ENCODE measurements at regions not wholly inside any gene's neighbourhood (a gene's known extent, or its start where the extent isn't known, plus 50 kb on each side); places are given as distances from the start of the nearest gene placed in this dataset.

DNA sequence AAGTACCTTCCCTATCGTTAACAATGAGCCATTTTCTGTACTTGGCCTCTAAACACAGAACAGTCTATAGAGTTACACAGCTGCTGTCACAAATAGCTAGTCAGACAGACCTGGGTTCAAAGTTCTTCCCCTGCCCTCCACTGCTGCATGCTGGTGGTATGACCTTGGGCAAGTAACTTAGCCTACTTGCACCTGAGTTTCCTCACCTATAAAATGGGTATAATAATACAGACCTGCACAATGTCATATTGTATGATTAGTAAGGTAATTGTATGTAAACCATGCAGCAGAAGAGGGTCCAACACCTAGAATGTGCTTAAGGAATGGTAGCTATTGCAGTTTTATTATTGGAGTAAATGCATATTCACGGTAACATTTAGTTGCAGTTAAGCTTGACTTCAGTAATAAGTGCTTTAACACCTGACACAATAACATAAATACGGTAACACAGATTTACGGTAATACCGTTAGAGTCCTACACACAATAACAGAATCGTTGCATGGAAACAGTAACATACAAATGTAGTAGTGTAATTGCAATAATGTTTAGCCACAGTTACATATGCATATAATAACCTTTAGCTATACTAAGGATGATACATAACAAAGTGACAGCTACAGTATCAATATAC lies 193.3 kb upstream of the CSF3R start:
- DNase-seq (ENCODE audit: low read depth): no peak

DNA sequence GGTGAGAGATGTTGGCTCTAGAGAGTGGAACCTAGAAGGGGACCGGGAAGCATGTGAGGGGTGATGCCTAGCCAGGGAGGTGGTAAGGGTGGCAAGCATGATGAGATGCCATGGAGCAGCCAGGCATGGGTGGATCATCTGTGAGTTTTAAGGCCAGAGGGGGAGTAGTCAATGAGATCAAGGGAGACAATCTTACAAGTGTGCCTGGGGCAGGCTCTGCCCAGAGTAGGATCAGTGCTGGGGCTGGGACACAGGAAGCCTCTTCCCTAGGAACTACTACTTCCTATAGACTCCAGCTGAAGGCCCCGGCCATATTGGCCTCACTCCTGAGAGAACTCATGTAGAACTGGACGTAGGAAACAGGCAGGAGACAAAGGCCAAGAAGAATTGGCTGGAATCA lies 192.4 kb upstream of the CSF3R start:
- no peak for DNase-seq (ENCODE audit: low read depth)

DNA sequence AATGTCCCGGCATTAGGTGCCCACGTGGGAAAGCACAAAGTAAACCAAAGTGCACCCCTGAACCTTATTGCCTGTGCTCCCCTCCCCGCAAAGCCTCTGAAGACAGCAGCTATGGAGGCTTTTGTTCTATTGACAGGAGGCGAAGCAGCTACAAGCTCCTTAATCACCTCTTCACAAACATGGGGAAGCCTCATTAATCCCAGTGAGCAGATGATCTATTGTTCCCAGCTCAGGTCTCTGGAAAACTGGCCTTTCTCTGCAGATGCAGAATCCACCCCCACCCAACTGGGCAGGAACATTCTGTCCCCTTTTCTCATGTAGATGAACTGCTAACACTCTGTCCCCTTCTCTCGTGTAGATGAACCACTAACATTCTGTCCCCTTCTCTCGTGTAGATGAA lies 190.5 kb upstream of the CSF3R start:
- no peak for DNase-seq (ENCODE audit: low read depth)

DNA sequence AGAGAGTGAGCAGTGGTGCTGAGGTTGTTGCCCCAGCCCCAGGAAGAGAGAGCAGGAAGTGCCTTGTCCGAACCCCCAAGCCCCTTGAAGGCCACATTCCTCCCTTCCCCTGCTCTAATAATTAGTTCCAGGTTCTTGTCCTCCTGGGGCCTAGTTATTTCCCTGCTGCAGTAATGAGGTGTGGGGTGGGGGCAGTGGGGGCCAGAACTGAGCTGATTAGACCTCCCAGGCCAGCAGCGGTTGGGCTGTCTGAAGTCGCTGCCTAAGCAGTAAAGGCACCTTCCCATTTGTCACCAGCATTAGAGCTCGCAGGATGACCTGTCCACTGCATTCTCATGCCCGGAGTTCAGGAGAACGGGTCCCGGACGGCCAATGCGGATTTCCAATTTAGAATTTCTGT lies 186.5 kb upstream of the CSF3R start:
- DNase-seq (ENCODE audit: low read depth): no peak

DNA sequence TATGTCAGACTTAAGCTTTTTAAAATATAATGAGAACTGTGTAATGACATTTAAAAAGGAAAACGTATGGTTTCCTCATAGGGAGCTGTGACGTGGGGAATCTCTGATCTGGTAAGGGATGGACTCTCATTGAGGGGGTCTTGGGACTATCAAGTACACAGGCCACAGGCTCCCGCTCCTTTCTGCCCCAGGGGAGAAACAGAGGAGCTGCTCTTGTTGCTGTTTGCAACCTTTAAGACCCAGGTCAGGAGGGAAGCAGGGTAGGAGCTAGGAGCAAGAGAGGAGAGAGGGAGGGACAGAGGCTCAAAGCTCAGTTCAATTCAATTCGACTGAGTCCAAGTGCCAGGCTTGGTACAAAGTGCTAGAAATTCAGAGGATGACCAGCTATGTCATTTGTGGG lies 185.1 kb upstream of the CSF3R start:
- no peak for DNase-seq (ENCODE audit: low read depth)

DNA sequence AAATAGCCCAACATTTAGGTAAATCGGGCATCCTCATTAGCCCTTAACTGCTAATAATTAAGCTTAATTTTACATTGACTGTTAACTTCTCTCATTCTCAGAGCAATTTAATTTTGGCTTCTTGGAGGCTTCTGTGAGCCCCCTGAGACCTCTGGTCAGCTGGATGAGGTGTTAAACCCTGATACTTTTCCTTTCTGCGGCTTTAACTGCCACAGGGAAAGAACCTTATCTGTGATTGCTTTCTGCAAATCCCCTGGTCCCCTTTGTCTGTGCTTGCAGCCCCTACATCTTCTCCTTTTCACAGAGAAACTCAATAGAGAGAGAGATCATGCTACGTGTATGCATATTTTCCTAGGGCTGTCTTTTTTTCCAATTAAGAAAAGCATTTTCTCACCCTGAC lies 184.5 kb upstream of the CSF3R start:
- DNase-seq (ENCODE audit: low read depth): no peak

DNA sequence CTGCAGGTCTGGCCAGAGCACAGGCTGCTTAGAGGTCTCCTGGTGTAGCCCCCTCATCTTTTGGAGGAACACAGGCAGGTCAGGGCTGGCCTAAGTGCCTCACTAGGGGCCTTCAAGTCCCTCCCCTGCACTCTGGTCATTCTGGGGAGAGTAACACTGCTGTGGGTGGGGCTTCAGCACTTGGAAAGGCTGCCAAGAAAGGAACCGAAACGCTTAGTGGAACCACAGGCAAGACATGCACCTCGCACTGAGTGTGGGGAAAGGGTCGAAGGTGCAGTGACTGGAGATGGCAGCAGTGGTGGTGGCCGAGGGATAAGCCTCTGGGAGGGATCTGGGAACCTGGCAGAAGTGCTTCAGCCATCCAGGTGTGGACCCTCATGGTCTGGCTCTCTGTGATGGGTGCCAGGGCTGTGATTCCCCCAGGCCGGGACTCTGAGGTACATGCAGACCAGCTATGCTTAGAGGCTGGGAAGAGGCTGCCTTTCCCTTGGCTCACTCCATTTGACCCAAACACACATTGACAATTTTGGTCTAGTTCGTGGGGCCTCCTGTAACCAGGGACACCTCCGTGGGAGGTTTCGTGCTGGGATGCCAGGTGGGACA lies 182.9 kb upstream of the CSF3R start:
- no peak for DNase-seq (ENCODE audit: low read depth)

DNA sequence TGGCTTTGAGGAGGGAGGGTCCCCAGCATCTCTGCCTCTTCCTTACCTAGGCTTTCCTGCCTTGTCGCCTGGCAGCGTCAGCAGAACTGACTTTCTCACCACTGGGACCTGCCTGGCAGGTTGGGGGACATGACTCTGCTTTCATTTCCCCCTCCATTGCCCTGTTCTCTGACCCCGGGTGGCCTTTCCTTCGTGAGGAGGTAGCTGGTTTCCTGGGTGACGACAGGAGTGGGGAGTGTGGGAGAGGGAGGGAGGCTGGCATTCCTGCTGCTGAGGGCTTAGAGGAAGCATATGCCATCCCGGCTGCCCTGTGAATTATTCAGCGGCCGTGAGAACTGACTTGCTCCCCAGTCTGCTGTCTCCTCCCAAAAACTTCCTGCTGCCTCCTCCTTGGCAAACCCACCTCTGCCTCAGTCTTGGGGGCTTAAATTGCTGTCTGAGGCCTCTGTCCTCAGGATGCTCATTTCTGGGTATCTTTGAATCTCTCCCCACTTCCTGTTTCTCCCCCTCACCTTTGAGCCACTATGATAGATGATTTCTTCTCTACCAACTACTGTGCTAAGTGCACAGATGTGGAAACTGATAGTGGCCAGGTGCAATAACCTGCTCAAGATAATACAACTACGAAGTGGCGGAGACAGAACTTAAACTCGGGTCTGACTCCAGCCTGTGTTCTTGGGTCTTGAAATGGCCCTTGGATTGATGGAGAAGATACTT lies 182.0 kb upstream of the CSF3R start:
- DNase-seq (ENCODE audit: low read depth): no peak

DNA sequence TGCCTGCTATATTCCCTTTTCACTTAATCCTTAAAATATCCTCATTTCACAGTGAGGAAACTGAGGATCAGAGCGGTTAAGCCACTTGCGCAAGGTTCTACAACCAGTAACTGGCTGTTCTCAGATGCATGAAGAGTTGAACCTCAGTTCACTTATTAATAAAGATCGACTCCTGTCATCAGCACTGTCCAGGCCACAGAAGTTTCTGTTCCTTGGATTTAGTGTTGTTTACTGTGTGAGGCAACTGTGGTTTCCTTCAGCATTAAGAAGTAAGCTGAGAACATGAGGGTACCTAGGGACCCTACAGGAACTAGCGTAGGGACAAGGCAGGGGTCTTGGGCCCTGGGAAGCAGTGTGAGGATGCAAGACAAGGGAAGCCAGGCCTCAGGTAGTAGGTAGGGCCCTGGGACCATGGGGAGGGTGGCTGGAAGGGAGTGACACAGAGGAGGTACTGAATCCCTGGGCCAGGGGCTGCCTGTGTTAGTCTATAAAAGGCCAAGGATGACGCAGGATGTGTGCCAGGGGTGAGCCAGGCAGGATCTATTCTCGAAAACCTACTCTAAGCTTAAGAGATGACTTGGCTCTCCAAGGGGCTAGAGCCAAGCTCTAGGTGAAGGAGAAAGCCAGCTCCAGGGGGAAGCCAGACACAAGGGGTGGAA lies 181.2 kb upstream of the CSF3R start:
- no peak for DNase-seq (ENCODE audit: low read depth)

DNA sequence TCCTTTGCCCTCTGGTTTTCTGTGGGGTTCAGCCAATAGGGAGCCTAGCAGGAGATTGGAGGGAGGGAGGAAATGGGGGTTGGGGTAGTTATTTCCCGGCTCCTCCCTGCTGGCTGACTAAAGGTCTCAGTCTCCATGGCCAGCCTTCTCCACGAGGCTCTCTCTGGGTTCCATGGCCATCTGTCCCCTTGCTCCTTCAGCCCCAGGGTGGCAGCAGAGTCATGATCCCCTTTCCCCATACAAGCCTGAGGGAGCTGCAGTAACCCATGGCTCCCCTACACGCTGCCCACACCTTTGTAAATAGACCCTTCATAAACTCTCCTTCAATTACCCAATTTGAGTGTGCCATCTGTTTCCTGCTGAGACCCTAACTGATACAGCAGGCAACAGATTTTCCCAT lies 176.1 kb upstream of the CSF3R start:
- DNase-seq (ENCODE audit: low read depth): no peak

DNA sequence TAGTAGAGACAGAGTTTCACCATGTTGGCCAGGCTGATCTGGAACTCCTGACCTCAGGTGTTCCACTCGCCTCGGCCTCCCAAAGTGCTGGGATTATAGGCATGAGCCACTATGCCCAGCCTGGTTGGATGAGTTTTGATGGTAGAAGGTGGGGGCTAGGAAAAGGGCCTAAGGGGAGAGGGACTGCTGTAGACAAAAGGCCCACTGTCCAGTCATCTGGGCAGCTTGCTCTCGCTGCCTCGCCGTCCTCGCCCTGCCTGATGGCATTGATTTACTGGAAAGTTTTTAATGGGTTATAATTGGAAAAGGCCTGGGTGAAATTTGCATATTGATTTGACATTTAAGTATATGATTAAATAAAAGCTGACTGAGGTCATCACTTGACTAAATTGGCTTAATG lies 175.1 kb upstream of the CSF3R start:
- no peak for DNase-seq (ENCODE audit: low read depth)

DNA sequence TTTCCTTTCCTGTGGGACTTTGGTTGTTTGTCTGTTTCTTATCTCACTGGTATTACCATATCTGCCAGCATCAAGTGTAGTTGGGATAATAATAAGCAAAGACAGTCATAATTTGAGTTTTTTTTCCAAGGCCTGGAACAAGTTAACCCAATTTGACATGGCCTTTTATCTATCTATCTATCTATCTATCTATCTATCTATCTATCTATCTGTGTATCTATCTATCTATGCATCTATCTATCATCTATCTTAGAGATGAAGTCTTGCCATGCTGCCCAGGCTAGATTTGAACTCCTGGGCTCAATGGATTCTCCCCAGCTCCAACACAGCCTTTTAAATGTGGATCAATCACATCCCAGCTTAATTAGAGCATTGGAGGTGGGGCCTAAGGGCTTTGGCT lies 174.1 kb upstream of the CSF3R start:
- no peak for DNase-seq (ENCODE audit: low read depth)

DNA sequence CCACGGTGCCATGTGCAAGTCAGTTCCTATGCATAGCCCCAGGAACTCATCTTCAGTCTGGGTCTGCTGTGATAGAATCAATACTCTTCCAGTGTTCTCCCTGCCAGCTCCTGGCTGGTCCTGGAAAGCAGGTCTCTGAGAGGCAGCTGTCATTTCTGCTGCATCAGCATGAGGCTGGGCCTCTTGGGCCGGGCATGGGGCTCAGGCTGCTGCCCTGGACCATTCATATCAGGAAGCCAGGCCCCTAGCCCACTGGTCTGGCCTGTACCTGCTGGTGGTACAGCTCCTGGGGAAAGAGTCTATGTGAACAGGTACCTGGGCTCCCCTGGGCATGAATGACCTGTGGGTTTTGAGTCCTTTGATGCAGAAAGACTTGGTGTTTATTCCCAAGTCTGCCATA lies 173.6 kb upstream of the CSF3R start:
- no peak for DNase-seq (ENCODE audit: low read depth)

DNA sequence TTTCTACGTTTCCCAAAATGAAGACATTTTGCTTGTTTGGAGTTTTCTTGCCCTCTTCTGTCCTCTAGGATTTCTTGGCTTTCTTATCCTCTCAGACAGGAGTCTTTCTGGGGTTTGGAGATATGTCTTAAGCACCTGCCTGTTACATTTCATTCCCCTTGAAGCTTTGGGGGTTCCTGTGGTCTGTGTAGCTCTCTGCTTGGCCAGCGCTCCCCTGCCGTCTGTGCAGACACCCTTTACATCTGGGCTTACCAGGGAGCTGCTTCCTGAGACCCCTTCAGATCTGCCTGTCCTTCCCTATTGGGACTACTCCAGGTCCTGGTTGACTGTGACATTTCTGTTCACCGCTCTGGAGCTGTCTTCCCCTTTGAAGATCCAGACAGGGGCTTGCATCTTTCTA lies 171.9 kb upstream of the CSF3R start:
- DNase-seq (ENCODE audit: low read depth): no peak

DNA sequence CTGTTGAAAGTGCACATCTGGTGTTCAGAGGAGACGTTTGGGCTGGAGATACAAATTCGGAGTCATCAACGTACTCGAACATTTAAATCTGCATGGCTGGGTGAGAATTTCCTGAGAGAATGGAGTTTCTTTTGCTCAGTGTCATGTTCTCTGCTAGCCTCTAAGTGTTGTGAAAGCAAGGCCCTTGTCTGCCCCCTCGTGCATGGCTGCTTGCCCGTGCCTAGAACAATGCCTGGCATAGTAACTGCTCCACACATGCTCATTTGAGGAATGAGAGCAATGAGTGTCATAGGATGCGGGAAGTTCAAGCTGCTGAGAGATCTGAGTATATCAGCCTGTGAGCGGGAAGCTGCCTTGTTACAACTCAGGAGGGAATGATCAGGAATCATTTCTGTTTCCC lies 171.1 kb upstream of the CSF3R start:
- DNase-seq (ENCODE audit: low read depth): no peak

DNA sequence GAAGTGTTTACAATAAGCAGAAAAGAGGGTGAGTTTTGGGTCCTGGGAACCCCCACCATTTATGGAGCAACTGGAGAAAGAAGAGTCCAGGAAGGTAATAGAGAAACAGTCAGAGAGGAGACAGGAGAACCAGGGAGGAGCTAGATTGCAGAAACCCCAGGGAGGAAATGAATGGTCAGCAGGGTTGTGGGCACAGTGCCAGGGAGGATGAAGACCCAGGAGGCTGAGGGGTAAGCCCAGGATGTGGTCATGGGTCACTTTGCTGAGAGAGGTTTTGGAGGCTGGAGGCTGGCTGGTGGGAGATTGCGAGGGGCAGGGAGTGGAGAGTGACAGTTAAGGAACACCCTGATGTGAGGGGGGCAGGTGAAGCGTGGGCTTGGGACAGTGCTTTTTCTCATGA lies 169.9 kb upstream of the CSF3R start:
- no peak for DNase-seq (ENCODE audit: low read depth)

DNA sequence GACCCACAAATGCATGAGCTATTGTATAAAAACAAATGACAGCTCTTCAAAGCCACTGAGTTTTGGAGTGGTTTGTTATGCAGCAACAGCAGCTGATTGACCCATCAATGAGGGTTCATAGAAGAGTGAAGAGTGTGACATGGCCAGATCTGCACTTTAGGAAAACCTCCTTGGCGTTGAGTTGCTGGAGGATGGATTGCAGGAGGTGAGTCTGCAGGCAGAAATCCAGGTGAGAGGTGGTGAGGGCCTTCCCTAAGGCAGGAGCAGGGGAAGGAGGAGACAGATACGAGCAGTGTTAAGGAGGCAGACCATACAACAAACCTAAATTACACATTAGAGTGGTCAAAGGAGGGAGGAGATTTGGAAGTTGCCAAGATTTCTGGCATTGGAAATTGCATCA lies 169.3 kb upstream of the CSF3R start:
- no peak for DNase-seq (ENCODE audit: low read depth)

DNA sequence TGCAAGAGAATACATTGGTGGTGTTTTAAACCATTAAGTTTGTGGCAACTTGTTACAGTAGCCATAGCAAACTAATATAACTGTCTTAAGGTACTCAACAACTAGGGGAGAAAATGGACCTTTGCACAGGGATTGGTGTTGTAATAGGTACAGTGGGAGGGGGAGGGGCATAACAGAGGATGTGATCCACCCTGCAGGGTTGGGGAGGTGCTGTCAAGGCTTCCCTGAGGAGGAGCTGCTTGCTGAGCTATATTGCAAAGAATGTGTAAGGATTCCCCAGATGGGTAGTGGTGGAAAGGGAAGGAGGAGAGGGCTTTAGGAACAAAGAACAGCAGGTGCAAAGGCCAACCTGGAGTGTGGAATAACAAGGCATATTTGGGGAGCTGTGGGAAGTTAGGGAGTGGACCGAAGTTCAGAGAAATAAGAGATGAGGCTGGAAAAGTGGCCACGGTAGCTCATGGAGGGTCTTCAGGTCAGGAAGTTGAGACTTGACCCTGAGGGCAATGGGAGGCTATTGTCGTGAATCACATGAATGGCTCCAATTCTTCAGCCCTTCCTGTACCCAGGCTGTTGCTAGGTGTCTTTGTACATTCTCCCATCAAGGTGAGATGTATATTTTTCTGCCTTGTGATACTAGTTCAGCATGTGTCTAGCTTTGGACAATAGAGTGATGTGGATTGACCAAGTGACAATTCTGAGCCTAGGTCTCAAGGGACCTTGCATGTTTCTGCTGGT lies 168.6 kb upstream of the CSF3R start:
- DNase-seq (ENCODE audit: low read depth): no peak

DNA sequence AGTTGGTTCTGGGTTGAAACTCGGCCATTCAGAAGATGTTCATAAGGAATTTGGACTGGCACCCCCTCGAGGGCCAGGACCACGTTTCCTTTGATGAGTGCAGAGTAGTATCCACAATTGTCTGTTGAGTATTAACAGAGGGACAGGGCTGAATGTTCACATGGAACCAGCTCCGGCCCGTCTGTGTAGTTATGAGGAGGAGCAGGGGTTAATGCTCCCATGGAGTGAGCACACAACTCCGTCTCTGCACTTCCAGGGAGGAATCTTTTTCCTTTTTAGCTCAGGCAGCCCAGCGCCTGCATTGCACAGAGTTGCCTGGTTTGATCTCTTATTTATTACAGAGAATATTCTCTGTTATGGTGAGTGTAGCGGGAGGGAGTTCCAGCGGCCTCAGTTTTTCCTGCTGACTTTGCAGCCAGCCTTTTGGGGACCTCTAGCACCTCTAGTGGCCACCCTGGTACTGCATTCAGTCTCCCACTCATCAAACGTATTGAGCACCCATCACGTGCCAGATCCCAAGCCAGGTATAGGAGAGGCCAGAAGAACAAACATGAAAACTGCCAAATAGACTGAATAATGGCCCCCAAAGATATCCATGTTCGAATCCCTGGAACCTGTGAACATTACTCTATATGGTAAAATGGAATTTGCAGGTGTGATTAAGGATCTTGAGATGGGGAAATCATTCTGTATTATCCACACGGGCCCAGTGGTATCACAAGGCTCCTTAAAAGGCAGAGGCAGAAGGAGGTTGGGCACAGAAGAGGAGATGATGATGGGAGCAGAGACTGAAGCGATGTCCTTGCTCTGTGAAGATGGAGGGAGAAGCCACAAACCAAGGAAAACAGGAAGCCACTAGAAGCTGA lies 167.7 kb upstream of the CSF3R start:
- peak; percentile 35 for DNase-seq (ENCODE audit: low read depth)

DNA sequence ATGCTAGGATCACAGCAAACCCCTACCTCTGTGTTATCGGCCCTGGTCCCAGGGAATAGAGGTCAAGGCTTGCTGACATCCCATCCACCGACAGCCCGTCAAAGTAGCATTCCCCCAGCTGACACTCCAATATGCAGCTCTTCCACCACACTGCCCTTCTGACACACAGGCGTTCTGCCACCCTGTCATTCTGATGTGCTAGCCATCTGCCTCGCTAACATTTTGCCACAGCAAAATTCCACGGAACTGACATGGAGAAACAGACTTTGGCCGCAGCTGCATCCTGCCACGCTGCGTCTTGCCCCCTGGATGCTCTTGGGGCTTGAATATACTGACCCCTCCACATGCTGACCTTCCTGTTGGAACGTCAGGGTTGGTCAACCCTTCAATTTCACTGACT lies 163.2 kb upstream of the CSF3R start:
- DNase-seq (ENCODE audit: low read depth): no peak

DNA sequence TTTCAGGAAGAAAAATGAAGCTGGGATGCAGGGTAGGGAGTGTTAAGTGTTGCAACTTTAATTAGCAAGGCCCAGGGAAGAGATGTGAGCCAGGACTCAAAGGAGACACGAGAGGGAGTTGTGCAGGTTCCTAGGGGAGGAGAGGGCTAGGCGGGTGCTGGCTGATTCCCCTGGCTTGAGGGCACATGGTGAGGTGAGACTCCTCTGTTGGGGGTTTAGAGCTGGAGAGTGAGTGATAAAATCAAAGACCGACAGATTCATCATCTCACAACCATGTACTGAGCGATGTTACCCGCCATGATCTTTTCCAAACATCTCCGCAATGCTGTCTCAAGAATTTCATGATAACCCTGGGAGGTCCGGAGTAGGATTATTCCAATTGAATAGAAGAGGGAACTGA lies 161.8 kb upstream of the CSF3R start:
- DNase-seq (ENCODE audit: low read depth): no peak

Measured in activated T-helper 9 cell treated with anti-CD3 and anti-CD28 coated beads, Interleukin-2, amount 50 U/mL, for 16 hours (primary cell).